Neural cell (in vitro differentiated cells): ENCODE measurements at regions not wholly inside any gene's neighbourhood (a gene's known extent, or its start where the extent isn't known, plus 50 kb on each side); places are given as distances from the start of the nearest gene placed in this dataset.

ENCODE experiments used
- H2AFZ ChIP-seq: fragments of 200-600, 300-800 bp; sonication (generic), shearing (Covaris generic); 2 replicates; pipeline ENCODE4 v1.6.0; 2014; ENCODE audit warnings: low read depth, mild to moderate bottlenecking, antibody characterized with exemption, low read length, moderate library complexity
- H3F3A ChIP-seq: fragments of 200-600 bp; shearing (Covaris generic); 2 replicates; pipeline ENCODE4 v1.6.1; 2016; ENCODE audit warnings: mild to moderate bottlenecking, moderate library complexity, mixed read lengths, antibody characterized with exemption, low read length; ENCODE audit not compliant: insufficient read depth, poor library complexity, severe bottlenecking
- H3K27ac ChIP-seq: fragments of 200-600, 300-800 bp; sonication (generic), shearing (Covaris generic); 2 replicates; pipeline ENCODE4 v1.5.1; 2014; ENCODE audit warnings: mild to moderate bottlenecking, low read length, moderate library complexity
- H3K27me3 ChIP-seq: fragments of 300-800, 200-600 bp; sonication (generic), shearing (Covaris generic); 2 replicates; pipeline ENCODE4 v1.6.0; 2014; ENCODE audit warnings: mild to moderate bottlenecking, low read depth, low read length, moderate library complexity; ENCODE audit not compliant: insufficient read depth
- H3K36me3 ChIP-seq: fragments of 300-800, 200-600 bp; sonication (generic), shearing (Covaris generic); 2 replicates; pipeline ENCODE4 v1.5.1; 2014; ENCODE audit warnings: mild to moderate bottlenecking, antibody characterized with exemption, low read length, moderate library complexity; ENCODE audit not compliant: insufficient read depth
- H3K4me2 ChIP-seq: fragments of 300-800, 200-600 bp; sonication (generic), shearing (Covaris generic); 2 replicates; pipeline ENCODE4 v1.6.0; 2014; ENCODE audit warnings: mild to moderate bottlenecking, low read length
- H3K4me3 ChIP-seq: fragments of 300-800, 200-600 bp; sonication (generic), shearing (Covaris generic); 2 replicates; pipeline ENCODE4 v1.5.1; 2014; ENCODE audit warnings: mild to moderate bottlenecking, low read length, moderate library complexity
- H3K79me2 ChIP-seq: fragments of 200-600 bp; shearing (Covaris generic); replicated peaks from 2 replicates; pipeline ENCODE4 v1.6.0; 2014; ENCODE audit warnings: mild to moderate bottlenecking, low read length, moderate library complexity; ENCODE audit not compliant: insufficient read depth
- H3K9ac ChIP-seq: fragments of 300-800, 200-600 bp; sonication (generic), shearing (Covaris generic); 2 replicates; pipeline ENCODE4 v1.6.1; 2016; ENCODE audit warnings: mild to moderate bottlenecking, low read length, mixed read lengths
- H3K9me2 ChIP-seq: fragments of 200-600 bp; shearing (Covaris generic); 2 replicates; pipeline ENCODE4 v1.6.1; 2016; ENCODE audit warnings: mild to moderate bottlenecking, low read length, mixed read lengths; ENCODE audit not compliant: insufficient read depth
- H3K9me3 ChIP-seq: fragments of 200-600, 300-800 bp; sonication (generic), shearing (Covaris generic); 2 replicates; pipeline ENCODE4 v1.6.1; 2016; ENCODE audit warnings: mild to moderate bottlenecking, mixed run types, low read length, moderate library complexity, mixed read lengths
- H4K20me1 ChIP-seq: fragments of 200-600 bp; shearing (Covaris generic); 2 replicates; pipeline ENCODE4 v1.6.1; 2016; ENCODE audit warnings: mild to moderate bottlenecking, mixed run types; ENCODE audit not compliant: insufficient read depth
- EP300 ChIP-seq: fragments of 450-650 bp; conservative IDR thresholded peaks from 2 replicates; pipeline ENCODE4 v1.6.1; 2014; ENCODE audit warnings: antibody characterized with exemption, mild to moderate bottlenecking, moderate library complexity; ENCODE audit not compliant: poor library complexity, severe bottlenecking
- EZH2 ChIP-seq: fragments of 200-600, 300-800 bp; shearing (Covaris generic), sonication (generic); IDR thresholded peaks from 2 replicates; pipeline ENCODE4 v1.6.1; 2014; ENCODE audit warnings: antibody characterized with exemption, low read length, borderline replicate concordance, mild to moderate bottlenecking; ENCODE audit not compliant: insufficient read depth, poor library complexity, severe bottlenecking
- MXI1 ChIP-seq: fragments of 450-650 bp; conservative IDR thresholded peaks from 2 replicates; pipeline ENCODE4 v1.6.1; 2014; ENCODE audit warnings: antibody characterized with exemption, mild to moderate bottlenecking; ENCODE audit not compliant: poor library complexity, severe bottlenecking
- POLR2AphosphoS5 ChIP-seq: IDR thresholded peaks from 2 replicates; pipeline ENCODE4 v1.6.1; 2012
- RAD21 ChIP-seq: fragments of 450-650 bp; conservative IDR thresholded peaks from 2 replicates; pipeline ENCODE4 v1.6.1; 2014; ENCODE audit warnings: antibody characterized with exemption, mild to moderate bottlenecking, moderate library complexity
- SMC3 ChIP-seq: fragments of 450-650 bp; conservative IDR thresholded peaks from 2 replicates; pipeline ENCODE4 v1.6.1; 2014; ENCODE audit warnings: antibody characterized with exemption, mild to moderate bottlenecking, moderate library complexity; ENCODE audit not compliant: poor library complexity
- TAF1 ChIP-seq: IDR thresholded peaks from 2 replicates; pipeline ENCODE4 v1.6.1; 2012; ENCODE audit warnings: low read depth
- TF ChIP-seq, protein P1 (sequence below): IDR thresholded peaks from 2 replicates; pipeline ENCODE4 v1.6.1; 2012; ENCODE audit warnings: borderline replicate concordance
- TF ChIP-seq, protein P2 (sequence below): fragments of 450-650 bp; IDR thresholded peaks from 2 replicates; pipeline ENCODE4 v1.5.1; 2014; ENCODE audit warnings: antibody characterized with exemption, mild to moderate bottlenecking, moderate library complexity; ENCODE audit not compliant: poor library complexity, severe bottlenecking

GRCh38 chr5:13325765-13326164 is 618.7 kb downstream of the DNAH5 start:
- H3K36me3 ChIP-seq, result no peaks in the 10 kb centered on the region
- H3F3A ChIP-seq, result no peaks in the 10 kb centered on the region
- H3K4me2 ChIP-seq, result no peak overlapping the region
- H3K9me2 ChIP-seq, result no peaks in the 10 kb centered on the region
- H3K4me3 ChIP-seq, result no peak overlapping the region
- no peaks in the 10 kb centered on the region for H3K79me2 ChIP-seq
- no peaks in the 10 kb centered on the region for H4K20me1 ChIP-seq
- H3K9me3 ChIP-seq, result peaks cover 6% of the 10 kb centered on the region
- no peak overlapping the region for H2AFZ ChIP-seq
- TF ChIP-seq SMC3 (no peak), RAD21 (no peak), POLR2AphosphoS5 (no peak), EZH2 (no peak), MXI1 (no peak), EP300 (no peak), TAF1 (no peak)
- TF ChIP-seq, protein P1, sequence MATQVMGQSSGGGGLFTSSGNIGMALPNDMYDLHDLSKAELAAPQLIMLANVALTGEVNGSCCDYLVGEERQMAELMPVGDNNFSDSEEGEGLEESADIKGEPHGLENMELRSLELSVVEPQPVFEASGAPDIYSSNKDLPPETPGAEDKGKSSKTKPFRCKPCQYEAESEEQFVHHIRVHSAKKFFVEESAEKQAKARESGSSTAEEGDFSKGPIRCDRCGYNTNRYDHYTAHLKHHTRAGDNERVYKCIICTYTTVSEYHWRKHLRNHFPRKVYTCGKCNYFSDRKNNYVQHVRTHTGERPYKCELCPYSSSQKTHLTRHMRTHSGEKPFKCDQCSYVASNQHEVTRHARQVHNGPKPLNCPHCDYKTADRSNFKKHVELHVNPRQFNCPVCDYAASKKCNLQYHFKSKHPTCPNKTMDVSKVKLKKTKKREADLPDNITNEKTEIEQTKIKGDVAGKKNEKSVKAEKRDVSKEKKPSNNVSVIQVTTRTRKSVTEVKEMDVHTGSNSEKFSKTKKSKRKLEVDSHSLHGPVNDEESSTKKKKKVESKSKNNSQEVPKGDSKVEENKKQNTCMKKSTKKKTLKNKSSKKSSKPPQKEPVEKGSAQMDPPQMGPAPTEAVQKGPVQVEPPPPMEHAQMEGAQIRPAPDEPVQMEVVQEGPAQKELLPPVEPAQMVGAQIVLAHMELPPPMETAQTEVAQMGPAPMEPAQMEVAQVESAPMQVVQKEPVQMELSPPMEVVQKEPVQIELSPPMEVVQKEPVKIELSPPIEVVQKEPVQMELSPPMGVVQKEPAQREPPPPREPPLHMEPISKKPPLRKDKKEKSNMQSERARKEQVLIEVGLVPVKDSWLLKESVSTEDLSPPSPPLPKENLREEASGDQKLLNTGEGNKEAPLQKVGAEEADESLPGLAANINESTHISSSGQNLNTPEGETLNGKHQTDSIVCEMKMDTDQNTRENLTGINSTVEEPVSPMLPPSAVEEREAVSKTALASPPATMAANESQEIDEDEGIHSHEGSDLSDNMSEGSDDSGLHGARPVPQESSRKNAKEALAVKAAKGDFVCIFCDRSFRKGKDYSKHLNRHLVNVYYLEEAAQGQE, result no peak
- TF ChIP-seq, protein P2, sequence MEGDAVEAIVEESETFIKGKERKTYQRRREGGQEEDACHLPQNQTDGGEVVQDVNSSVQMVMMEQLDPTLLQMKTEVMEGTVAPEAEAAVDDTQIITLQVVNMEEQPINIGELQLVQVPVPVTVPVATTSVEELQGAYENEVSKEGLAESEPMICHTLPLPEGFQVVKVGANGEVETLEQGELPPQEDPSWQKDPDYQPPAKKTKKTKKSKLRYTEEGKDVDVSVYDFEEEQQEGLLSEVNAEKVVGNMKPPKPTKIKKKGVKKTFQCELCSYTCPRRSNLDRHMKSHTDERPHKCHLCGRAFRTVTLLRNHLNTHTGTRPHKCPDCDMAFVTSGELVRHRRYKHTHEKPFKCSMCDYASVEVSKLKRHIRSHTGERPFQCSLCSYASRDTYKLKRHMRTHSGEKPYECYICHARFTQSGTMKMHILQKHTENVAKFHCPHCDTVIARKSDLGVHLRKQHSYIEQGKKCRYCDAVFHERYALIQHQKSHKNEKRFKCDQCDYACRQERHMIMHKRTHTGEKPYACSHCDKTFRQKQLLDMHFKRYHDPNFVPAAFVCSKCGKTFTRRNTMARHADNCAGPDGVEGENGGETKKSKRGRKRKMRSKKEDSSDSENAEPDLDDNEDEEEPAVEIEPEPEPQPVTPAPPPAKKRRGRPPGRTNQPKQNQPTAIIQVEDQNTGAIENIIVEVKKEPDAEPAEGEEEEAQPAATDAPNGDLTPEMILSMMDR, result no peak
- H3K27ac ChIP-seq, result no peak overlapping the region
- no peaks in the 10 kb centered on the region for H3K27me3 ChIP-seq
- no peak overlapping the region for H3K9ac ChIP-seq

DNA sequence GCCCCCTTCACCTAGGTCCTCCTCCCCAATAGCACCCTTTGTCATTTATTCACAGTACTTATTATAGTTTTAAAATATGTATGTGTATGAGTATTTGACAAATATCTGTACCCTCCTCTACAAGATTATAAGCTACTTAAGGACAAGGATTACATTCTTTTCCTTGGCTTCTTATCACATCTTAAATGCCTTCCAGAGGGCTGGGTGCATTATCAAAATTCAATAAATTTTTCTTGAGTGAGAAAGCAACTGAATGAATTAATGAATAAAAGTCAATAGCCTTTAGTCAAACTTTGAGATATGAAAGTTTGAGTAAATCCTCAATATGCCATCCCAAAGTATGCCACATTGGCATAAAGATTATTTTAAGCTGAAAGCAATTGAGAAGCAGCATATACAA is 621.7 kb downstream of the DNAH5 start:
- H2AFZ ChIP-seq, result no peak overlapping the region
- no peak overlapping the region for H3K4me3 ChIP-seq
- no peak overlapping the region for H3K9ac ChIP-seq
- no peaks in the 10 kb centered on the region for H3K9me2 ChIP-seq
- H3K9me3 ChIP-seq, result no peaks in the 10 kb centered on the region
- H3K36me3 ChIP-seq, result no peaks in the 10 kb centered on the region
- H3K27me3 ChIP-seq, result no peaks in the 10 kb centered on the region
- no peak overlapping the region for H3K27ac ChIP-seq
- no peaks in the 10 kb centered on the region for H3F3A ChIP-seq
- H3K4me2 ChIP-seq, result no peak overlapping the region
- TF ChIP-seq, protein P2, result no peak
- TF ChIP-seq RAD21 (no peak), TAF1 (no peak), POLR2AphosphoS5 (no peak), SMC3 (no peak), MXI1 (no peak), EP300 (no peak), EZH2 (no peak)
- TF ChIP-seq, protein P1, result no peak
- no peaks in the 10 kb centered on the region for H3K79me2 ChIP-seq
- H4K20me1 ChIP-seq, result no peaks in the 10 kb centered on the region
